ENCODE measurements at regions not wholly inside any gene's neighbourhood (a gene's known extent, or its start where the extent isn't known, plus 50 kb on each side); places are given as distances from the start of the nearest gene placed in this dataset.

DNA sequence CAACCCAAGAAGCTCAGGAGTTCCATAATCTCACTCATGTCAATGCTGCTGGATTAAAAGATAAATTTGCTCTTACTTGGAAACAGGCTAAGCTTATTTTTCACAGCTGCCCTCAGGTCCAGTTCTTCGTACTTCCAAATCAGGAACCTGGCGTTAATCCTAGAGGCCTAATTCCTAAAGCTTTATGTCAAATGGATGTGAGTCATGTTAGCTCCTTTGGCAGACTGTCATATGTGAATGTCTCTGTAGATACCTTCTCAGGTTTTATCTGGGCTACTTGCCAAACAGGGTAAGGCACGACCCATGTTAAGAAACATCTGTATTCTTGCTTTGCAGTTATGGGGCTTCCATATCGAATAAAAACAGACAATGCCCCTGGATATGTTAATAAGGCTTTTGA, 504.6 kb downstream of the ALG10 start:
- peak; percentile 11 for DNase-seq

DNA sequence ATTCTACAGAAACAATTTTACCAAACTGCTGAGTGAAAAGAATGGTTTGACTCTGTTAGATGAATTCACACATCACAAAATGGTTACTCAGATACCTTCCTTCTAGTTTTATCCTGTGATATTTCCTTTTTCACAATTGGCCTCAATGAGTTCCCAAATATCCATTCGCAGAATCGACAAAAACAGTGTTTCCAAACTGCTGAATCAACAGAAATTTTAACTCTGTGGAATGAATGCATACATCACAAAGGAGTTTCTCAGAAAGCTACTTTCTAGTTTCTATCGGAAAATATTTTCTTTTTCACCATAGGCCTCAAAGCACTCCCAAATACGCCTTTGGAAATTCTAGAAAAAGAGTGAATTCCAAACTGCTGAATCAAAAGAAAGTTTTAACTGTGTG, 525.0 kb downstream of the ALG10 start:
- DNase-seq: no peak

- no peak for DNase-seq
Observed at GRCh38 chr12:34591966-34592365, 569.7 kb downstream of the ALG10 start.

DNA sequence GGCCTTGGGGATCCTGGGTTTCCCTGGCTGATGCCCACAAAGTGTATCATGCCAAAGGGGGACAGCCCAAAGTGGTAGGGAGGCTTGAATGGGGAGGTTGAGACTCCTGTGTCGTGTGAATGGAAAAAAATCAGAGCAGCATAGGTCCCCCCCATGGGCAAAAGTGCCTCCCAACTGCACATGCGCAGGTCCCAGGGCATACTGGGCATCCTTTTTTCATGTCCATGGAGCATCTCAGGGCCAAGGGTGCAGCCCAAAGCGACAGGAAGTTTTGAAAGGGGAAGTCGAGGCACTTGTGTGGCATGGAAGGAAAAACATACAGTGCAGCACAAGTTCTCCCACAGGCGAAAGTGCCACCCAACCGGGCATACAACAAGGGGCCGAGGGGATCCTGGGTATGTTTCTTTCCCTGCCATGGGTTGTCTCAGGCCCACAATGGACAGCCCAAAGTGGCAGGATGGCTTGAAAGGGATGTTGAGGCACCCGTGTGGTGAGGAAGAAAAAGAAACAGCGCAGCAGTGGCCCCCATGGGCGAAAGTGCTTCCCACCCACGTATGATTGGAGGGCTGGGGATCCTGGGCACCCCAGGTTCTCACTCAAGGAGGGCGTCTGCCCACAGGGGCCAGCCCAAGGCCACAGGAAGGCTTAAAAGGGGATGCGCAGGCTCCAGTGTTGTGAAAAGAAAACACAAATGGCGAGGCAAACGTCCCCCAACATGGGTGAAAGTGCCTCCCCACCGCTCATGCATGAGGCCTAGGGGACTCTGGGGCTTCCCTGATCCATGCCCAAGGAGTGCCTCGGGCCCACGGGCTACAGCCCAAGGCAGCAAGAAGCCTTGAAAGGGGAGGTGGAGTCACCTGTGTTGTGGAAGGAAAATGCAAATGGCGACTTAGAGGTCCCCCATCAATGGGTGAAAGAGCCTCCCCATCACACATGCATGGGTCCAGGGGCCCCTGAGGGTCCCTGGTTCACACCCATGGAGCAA, 573.7 kb downstream of the ALG10 start:
- DNase-seq: no peak

DNA sequence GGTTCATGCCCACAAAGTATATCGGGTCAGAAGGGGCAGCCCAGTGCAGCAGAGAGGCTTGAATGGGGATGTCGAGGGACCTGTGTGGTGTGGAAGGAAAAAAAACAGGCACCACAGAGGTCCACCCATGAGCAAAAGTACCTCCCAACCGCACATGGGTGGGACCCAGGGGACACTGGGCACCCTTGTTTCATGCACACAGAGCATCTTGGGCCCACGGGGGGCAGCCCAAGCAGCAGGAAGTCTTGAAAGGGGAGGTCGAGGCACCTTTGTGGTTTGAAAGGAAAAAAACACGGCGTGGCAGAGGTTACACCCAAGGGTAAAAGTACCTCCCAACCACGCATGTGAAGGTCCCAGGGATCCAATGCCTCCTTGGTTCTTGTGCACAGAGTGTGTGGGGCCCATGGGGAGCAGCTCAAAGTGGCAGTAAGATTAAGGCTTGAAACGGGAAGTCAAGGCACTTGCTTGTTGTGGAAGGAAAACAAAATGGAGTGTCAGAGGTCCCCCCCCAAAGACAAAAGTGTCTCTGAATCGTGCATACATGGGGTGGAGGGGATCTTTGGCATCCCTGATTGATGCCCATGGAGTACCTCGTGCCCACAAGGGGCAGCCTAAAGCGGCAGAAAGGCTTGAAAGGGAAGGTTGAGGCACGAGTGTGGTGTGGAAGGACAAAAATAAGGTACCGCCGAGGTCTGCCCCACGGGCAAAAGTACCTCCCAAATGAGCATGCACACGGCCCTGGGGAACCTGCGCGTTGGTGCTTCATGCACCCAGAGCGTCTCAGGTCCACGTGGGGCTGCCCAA, 575.5 kb downstream of the ALG10 start:
- DNase-seq: no peak

GRCh38 chr12:34598352-34598827, 576.1 kb downstream of the ALG10 start:
- no peak for DNase-seq

- no peak for DNase-seq
Observed at GRCh38 chr12:34598851-34599529, 576.7 kb downstream of the ALG10 start.

DNA sequence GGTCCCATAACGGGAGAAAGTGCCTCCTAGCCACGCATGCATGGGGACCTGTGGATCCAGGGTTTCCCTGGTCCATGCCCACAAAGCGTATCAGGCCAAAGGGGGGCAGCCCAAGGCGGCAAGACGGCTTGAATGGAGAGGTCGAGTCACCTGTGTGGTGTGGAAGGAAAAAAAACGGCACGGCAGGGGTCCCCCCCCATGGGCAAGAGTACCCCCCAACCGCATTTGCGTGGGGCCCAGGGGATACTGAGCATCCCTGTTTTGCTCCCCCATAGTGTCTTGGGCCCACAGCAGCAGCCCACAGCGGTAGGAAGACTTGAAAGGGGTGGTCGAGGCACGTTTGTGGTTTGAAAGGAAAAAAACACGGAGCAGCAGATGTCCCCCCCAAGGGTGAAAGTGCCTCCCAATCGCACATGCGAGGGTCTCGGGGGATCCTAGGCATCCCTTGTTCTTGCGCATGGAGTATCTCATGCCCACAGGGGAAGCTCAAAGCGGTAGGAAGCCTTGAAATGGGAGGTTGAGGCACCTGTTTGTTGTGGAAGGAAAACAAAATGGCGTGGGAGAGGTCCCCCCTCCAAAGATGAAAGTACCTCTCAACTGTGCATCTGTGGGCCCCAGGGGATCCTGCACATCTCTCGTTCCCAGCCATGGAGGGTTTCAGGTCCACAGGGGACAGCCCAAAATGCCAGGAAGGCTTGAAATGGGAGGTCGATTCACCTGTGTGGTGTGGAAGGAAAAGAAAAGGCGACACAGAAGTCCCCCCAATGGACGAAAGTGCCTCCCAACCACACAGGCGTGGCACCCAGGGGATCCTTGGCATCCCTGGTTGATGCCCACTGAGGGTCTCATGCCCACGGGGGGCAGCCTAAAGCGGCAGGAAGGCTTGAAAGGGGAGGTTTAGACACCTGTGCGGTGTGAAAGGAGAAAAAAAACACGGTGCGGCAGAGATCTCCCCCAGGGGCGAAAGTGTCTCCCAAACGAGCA, 577.5 kb downstream of the ALG10 start:
- no peak for DNase-seq

GRCh38 chr12:34600592-34601462, 578.5 kb downstream of the ALG10 start:
- no peak for DNase-seq

DNA sequence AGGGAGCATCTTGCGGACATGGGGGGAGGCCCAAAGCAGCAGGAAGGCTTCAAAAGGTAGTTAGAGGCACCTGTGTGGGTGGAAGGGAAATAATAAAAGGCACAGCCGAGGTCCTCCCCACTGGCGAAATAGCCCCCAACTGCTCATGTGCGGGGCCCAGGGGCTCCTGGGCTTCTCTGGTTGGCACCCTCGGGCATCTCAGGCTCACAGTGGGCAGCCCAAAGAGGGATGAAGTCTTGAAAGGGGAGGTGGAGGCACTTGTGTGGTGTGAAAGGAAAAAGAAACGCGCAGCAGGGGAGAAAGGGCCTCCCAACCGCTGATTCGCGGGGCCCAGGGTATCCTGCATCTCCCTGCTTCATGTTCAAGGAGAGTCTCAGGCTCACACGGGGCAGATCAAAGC, 579.4 kb downstream of the ALG10 start:
- no peak for DNase-seq

DNA sequence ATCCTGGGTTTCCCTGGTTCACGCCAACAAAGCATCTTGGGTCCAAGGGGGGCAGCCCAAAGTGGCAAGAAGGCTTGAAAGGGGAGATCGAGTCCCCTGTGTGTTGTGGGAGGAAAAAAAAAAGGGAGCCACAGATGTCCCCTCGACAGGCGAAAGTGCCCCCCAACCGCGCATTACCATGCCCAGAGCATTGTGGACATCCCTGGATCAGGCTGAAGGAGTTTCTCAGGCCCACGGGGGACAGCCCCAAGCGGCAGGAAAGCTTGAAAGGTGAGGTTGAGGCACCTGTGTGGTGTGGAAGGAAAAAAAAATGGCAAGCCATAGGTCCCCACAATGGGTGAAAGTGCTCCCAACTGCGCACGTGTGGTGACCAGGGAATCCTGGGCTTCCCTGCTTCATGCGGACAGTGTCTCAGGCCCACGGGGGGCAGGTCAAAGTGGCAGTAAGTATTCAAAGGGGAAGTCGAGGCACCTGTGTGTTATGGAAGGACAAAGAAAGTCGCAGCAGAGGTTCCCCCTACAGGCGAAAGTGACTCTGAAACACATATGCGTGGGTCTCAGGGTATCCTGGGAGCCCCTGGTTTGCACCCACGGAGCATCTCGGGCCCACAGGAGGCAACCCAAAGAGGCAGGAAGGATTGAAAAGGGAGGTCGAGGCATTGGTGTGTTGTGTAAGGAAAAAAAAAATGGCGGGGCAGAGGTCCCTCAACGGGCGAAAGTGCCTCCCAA, 580.1 kb downstream of the ALG10 start:
- no peak for DNase-seq

GRCh38 chr12:34603382-34604035, 581.2 kb downstream of the ALG10 start:
- DNase-seq: no peak

GRCh38 chr12:34604227-34604626, 581.9 kb downstream of the ALG10 start:
- DNase-seq: no peak

- DNase-seq: no peak
Observed at GRCh38 chr12:34604631-34605509, 582.6 kb downstream of the ALG10 start.

DNA sequence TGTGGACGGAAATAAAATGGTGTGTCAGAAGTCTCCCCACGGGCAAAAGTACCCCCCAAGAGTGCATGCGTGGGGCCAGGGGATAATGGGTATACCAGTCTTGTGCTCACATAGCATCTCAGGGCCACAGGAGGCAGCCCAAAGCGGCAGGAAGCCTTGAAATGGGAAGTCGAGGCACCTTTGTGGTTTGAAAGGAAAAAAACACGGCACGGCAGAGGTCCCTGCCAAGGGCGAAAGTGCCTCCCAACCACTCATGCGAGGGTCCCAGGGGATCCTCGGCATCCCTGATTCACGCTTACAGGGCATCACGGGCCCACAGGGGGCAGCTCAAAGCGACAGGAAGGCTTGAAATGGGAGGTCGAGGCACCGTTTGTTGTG, 583.2 kb downstream of the ALG10 start:
- DNase-seq: no peak

- DNase-seq: no peak
Observed at GRCh38 chr12:34605955-34606748, 583.9 kb downstream of the ALG10 start.

- DNase-seq: no peak
Observed at GRCh38 chr12:34606749-34607519, 584.6 kb downstream of the ALG10 start.
